HG03103 (cell line): ENCODE measurements at regions not wholly inside any gene's neighbourhood (a gene's known extent, or its start where the extent isn't known, plus 50 kb on each side); places are given as distances from the start of the nearest gene placed in this dataset.
"Not testable (repeated sequence)": the region's sequence is repeated elsewhere in the genome, so short reads cannot be mapped to it uniquely, and the experiment has no call there.

ENCODE experiments used
- ATAC-seq: cut with Tn5 transposase; IDR thresholded peaks from one replicate; pipeline ENCODE4 v1.9.1; 2021; ENCODE audit warnings: low read depth; ENCODE audit not compliant: unreplicated experiment

DNA sequence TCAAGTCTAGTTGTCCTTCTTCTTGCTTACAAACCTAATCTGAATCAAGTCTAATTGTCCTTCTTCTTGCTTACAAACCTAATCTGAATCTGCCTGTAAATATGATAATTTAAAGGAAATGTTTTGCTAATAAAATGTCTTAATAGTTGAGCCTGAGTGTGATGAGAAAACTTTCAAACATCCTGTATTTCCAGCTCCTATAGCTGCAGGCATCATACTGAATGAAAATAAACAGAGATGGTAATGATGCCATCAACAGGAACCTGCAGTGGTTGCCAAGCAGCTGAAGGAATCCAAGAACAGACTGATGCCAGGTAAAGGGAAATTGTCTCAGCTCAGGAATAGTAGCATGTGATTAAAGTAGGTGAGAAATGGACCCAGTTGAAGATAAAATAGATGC lies 156.1 kb upstream of the IRS4 start:
- ATAC-seq = no peak

DNA sequence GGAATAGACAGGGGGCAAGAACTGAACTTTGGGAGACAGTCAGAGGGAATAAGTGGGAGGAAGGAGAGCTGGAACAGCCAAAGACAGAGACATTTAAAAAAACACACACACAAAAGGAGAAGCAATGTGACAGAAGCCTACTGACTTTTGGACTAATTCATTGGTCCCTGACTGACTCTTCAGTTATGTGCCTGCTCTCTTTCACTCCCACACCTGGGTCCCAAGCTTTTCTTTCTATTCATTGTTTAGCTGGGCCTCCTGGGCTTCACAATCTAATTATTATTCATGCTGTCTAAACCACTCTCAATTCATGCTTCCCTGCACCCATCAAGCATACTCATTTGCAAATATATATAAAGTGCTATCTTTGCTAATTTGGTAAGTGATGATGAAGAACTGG lies 139.2 kb upstream of the IRS4 start:
- no peak for ATAC-seq

DNA sequence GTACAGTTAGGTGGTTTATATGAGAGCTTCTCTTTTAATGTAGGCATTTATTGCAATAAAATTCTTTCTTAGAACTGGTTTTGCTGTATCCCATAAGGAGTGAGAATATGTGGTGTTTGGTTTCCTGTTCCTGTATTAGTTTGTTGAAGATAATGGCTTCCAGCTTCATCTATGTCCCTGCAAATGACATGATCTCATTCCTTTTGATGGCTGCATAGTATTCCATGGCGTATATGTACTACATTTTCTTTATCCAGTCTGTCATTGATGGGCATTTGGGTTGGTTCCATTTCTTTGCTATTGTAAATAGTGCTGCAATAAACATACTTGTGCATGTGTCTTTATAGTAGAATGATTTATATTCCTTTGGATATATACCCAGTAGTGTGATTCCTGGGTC lies 106.7 kb upstream of the IRS4 start:
- ATAC-seq = not testable (repeated sequence)

DNA sequence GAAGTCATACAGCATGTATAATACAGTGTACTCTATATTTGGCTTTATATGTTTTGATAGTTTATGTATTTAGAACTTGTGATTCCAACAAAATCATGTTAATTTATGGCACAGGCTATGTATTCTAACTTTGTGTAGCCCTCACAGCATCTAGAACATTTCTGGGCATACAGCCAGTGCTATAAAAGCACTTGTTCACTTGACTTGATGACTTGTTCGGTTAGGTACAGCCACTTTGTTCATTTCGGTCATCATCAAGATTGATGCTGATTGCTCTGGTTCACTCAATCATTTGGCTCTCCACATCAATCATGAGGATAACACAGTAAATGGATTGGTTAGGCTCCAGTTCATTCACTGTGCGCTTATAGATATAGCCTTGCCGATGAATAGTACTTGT lies 97.6 kb upstream of the IRS4 start:
- no peak for ATAC-seq

DNA sequence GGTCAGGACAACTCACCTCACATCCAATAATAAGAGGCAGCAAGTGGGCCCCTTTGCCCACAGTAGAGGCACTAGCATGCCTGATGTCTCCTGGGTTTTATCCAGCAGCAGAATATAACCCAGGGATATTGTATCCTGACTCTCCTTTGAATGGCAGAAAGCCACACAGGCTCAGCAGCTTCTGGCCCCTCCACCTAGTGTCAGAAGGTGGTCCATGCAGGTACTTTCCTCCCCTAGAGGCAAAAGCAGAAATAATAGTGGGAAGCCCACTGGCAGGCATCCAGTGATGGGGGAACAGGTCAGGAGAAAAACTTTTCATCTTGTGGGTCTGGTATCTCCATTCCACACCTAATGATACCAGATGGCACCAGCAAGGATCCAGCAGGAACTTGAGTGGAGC lies 75.5 kb upstream of the IRS4 start:
- no peak for ATAC-seq

DNA sequence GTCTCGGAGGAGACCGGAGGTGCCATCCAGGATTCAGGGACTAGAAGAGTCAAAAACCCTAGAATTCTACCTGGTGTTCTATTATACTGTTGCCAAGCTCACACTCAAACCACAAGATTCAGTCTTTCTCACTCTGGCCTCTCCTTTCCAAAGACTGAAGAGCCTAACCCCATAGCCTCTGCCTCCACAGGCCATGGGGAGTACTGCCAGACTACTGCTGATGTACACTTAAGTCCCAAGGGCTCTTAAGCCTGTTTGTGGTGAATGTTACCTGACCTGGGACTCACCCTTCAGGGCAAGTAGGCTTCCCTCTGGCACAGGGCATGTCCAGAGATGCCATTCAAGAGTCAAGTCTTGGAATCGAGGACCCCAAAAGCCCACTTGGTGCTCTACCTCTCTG lies 58.9 kb upstream of the IRS4 start:
- ATAC-seq = no peak
